GM12892 (cell line): ENCODE measurements at regions not wholly inside any gene's neighbourhood (a gene's known extent, or its start where the extent isn't known, plus 50 kb on each side); places are given as distances from the start of the nearest gene placed in this dataset.
"Not testable (repeated sequence)": the region's sequence is repeated elsewhere in the genome, so short reads cannot be mapped to it uniquely, and the experiment has no call there.

ENCODE experiments used
- POLR2A ChIP-seq: IDR thresholded peaks from 2 replicates; pipeline ENCODE4 v1.6.1; 2011; ENCODE audit warnings: low read depth, low read length, control low read depth
- POLR2AphosphoS5 ChIP-seq: IDR thresholded peaks from 2 replicates; pipeline ENCODE4 v1.6.1; 2011; ENCODE audit warnings: low read depth, low read length, control low read depth

- not testable (repeated sequence) for TF ChIP-seq POLR2A, POLR2AphosphoS5
These were observed 416.5 kb upstream of the RORB start for GRCh38 chr9:74080652-74081051.
